HPDE6-E6E7 (cell line): ENCODE measurements at regions not wholly inside any gene's neighbourhood (a gene's known extent, or its start where the extent isn't known, plus 50 kb on each side); places are given as distances from the start of the nearest gene placed in this dataset.

Experiments
- DNase-seq: peaks from one replicate; pipeline ENCODE4 v3.0.0; 2011; ENCODE audit warnings: missing footprints; ENCODE audit errors: extremely low spot score

GRCh38 chr5:30932273-30933017 lies 261.0 kb upstream of the CDH6 start:
- DNase-seq: no peak

DNA sequence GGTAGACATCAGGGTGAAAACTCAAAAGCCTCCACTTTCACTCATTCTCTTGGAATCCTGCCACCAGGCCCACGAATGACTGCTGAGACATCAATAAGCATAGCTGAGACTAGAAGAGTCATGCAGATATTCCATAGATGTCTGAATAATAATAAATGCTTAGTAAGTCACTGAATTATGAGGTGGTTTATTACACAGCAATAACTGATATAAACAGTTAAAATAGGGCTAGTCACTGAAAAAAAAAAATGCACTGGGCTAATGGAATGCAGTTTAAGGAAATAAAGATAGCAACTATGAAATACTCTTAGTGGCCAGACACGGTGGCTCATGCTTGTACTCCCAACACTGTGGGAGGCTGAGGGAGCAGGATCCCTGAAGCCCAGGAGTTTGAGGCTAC lies 262.8 kb upstream of the CDH6 start:
- DNase-seq: no peak

- DNase-seq: no peak
Observed at GRCh38 chr5:30928956-30929355, 264.5 kb upstream of the CDH6 start.

DNA sequence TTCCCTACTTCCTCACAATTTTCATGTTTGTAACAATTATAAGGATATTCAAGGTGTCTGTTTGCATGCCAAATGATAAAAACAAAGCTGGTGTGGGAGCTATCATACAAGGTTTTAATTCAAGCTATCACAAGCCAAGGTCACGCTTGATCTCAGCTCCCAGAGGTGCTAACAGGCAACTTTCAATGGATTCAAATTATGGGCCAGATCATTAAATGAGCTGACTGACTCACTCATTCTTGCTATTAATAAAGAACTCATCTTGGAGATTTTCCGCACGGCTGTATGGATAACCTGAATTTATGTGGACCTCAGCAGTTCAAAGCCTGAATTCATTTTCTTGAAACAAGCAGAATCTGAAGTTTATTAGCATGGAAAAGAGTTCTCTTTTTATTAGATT lies 267.3 kb upstream of the CDH6 start:
- no peak for DNase-seq

DNA sequence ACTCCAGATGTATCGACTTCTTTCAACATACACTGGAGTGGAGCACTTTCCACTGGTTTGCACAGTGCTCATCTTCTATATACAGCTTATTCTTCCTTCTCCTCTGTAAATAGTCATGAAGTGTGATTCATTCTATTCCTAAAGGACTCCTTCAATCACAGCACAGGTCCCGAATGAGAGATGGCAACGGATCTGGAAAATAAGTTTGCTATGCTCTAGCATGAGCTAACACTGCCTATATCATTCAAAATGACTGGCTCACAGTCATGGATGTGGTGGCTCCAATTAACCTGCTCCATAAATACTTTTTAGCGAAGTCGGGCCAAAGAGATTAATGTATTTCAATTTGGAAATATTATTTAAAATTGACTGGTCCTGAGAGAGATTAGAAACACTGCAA lies 272.1 kb upstream of the CDH6 start:
- no peak for DNase-seq

- DNase-seq: no peak
Observed at GRCh38 chr5:30918171-30918570, 275.3 kb upstream of the CDH6 start.

GRCh38 chr5:30908356-30908755 lies 285.1 kb upstream of the CDH6 start:
- DNase-seq: no peak

DNA sequence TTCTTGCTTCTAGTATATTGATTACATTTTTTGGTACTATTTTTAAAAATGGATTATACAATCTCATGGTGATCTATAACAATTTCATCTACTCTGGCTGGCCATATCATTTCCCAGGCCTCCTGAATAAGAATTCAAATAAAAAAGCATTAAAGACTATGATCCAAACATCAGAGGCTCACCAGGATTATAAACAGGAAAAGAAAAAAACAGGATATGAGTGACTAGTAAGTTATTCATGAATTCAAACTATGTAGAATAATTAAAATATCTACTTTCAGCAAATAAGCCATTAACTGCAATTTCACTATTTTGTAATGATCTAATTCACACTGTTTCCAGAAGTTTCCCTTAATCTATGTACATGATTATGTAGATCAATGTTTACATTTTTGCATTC lies 293.1 kb upstream of the CDH6 start:
- no peak for DNase-seq

DNA sequence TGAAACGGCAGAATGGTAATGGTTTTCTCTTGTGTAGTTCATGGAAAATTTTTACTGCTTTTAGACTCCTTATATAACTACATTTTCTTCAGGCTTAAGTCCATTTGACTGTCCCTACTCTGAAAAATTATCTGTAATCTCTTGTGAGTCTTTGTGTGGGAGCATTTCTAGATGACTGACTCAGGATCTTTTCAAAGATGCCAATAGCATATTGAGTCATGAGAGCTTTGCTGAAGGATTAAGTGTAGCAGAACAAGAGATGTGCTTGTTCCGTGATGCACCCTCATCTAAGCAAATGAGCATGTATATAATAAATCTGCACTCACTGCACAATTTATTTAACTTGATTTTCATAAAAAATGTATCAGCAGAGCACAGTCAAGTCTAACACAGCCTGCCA lies 298.7 kb upstream of the CDH6 start:
- DNase-seq: no peak

GRCh38 chr5:30891660-30892059 lies 301.8 kb upstream of the CDH6 start:
- no peak for DNase-seq

DNA sequence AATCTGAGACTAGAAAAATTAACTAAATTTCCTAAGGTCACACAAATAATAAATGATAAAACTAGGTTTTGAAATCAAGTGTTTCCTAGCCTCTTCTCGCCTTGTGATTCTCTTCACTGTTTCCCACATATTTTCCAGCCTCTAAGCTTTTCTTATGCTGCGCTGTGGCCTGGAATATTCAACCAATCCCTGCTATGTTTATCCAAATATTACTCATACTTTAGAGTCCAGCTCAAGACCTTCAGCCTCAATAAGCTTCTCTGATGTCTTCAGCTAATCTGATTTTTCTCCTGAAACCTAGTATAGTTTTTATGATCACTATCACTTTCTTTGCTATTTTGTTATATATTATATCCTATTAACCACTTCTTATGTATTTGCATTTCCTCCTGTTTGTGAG lies 303.1 kb upstream of the CDH6 start:
- no peak for DNase-seq

DNA sequence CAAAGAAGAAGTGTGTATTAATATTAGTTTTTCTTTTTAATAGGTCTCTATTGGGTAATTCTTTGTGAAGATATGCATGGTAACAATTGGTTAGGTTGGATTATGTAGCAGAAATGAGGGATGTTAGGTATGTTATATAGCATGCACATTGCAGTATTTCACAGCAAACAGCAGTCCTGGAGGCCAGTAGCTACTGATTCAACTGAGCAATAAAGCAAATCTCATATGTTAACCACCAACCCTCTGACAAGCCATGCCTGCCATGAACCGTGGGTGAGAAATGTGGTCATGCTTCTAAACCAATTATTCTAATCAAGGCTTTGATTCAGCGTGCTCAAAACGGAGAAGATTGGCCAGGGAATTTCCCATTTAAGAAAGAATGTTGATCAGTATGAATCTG lies 313.0 kb upstream of the CDH6 start:
- no peak for DNase-seq

DNA sequence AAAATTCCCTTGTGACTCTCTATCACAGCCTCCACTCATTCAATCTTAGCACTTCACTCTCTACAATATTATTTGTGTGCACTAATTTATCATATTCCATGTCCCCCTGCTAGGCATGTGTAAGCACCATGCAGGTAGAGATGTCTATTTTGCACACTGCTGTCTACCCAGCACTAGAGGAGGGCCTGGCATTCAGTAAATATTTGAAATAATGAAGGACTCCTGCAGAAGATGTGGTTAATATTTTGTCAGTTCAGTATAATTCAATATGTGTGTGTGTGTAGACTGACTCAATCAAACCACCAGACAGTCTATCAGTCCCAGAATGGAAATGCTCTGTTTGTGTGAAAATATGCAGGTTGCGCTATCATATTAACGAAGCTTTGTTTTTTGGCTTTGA lies 313.6 kb upstream of the CDH6 start:
- DNase-seq: no peak

DNA sequence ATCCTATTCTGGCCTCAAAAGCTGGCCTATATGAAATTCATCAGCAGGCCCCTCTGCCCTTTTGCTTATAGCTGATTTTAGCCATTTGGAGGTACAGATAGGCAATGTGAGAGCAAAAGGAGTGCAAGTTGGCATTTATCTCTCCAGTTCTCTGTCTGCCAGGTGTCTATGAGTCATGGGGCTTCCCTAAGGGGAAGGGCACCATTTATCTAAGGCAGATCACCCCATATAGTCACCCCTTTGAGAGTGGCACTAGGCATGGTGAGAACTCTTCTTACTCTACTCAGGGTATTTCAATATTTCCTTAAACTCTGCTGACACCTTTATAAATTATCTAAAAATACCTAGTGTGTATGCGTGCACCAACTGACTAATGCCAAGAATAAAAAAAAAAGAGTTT lies 314.7 kb upstream of the CDH6 start:
- DNase-seq: no peak

DNA sequence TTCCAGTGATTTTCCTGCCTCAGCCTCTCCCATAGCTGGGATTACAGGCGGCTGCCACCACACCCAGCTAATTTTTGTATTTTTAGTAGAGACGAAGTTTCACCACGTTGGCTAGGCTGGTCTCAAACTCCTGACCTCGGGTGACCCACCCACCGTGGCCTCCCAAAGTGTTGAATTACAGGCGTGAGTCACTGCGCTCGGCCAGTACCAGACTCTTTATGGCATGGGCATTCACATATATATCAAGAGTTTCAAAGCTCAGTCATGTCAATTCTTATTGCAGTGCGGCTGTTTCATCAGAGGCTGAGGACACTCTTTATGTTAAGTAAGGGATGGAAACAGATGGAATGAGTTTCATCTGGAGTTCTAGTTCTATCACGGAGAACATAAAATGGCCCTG lies 315.2 kb upstream of the CDH6 start:
- DNase-seq: no peak

- no peak for DNase-seq
Observed at GRCh38 chr5:30874241-30875034, 319.0 kb upstream of the CDH6 start.

GRCh38 chr5:30871196-30871595 lies 322.3 kb upstream of the CDH6 start:
- DNase-seq: no peak

GRCh38 chr5:30867711-30868110 lies 325.8 kb upstream of the CDH6 start:
- no peak for DNase-seq

DNA sequence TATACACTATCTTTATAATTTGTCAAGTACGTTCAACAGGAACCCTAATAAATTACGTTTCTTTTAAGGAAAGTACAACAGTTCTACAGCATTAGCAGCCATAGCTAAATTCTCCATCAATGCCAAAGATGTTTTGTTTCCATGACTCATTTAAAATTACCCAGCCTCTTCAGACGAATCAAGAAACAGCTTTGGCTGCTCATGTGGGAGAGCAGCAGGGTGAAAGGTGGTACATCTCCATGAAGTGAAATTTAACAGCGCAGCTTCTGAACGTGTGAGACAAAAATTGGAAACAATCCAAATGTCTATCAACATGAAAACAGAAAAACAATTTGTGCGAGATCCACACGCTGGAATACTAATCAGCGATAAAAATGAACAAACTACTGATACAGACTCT lies 327.3 kb upstream of the CDH6 start:
- no peak for DNase-seq

GRCh38 chr5:30856242-30856641 lies 337.2 kb upstream of the CDH6 start:
- DNase-seq: no peak

GRCh38 chr5:30853158-30853557 lies 340.3 kb upstream of the CDH6 start:
- no peak for DNase-seq

DNA sequence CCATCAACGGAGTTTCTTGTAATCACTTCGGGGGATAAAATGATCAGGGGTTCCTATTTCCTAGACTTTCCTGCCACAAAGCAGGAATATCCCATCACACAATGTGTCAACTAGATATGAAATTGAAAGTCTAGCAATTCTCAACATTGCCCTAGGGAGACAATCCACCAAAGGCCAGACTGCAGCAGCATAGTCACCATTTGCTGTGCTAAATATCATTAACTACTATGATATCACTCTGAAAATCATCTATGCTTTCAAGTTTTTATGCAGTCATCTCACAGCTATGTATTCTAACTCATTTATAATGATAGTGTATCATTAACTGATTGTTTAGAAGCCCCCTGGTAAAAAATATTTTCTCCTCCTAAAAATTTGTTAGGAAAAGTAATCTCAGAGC lies 342.6 kb upstream of the CDH6 start:
- no peak for DNase-seq

GRCh38 chr5:30849931-30850710 lies 343.4 kb upstream of the CDH6 start:
- no peak for DNase-seq
